Activated T-cell treated with anti-CD3 and anti-CD28 coated beads for 48 hours (primary cell): ENCODE measurements at regions not wholly inside any gene's neighbourhood (a gene's known extent, or its start where the extent isn't known, plus 50 kb on each side); places are given as distances from the start of the nearest gene placed in this dataset.

Experiments
- DNase-seq: peaks from one replicate; pipeline ENCODE4 v3.0.0-alpha.2; 2020; ENCODE audit warnings: low read depth

DNA sequence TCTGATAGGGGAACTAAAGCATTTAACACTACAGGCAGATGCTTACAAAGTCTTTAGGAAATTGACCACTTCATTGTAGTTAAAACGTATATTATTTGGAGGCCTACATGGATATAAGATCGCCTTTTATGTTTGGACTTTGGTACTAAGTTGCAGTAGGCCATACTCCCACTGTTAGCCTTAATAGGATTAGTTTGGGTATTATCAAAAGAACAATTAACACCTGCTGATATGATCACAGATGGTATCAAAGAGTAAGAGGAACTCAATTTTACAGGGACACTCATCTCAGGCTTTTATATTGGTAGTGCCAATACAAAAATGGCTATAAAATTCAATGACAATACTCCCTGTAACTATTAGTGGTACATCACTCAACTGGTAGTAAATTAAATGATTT is 1183.0 kb downstream of the MAT2B start:
- DNase-seq: no peak

DNA sequence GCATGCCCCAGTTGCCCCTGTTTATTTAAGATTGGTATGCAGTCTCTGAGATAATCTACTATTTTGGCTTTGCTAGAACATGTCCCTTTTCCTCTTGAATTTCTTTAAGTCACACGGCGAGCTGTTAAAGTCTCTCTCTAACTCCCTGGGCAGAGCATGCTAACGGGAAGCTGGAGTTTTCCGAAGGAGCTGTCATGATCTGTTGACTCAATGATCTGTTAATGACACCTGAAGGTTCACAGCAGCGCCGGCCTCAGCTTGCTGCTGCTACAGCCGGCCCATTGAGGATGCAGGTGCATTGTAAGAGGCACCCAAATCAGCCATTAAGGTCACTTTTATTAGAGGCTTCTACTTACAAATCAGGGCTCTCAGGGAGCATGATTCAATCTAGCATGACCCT is 1203.4 kb downstream of the MAT2B start:
- DNase-seq: no peak

DNA sequence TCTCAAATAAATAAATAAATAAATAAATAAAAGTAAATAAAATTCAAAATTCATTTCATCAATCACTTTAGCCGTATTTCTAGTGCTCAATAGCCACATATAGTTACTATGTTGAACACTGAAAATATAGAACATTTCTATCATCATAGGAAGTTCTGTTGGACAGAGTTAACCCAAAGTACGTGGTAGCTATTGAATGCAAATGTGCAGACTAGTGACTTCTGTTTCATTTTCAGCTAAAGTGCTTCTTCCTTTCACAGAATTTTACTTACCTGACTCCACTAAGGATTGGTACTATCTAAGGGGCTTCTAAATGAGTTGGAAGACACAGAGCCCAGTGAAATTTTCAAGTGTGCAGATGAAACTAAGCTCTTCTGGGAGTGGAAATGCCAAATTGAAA is 1208.3 kb downstream of the MAT2B start:
- DNase-seq: no peak

DNA sequence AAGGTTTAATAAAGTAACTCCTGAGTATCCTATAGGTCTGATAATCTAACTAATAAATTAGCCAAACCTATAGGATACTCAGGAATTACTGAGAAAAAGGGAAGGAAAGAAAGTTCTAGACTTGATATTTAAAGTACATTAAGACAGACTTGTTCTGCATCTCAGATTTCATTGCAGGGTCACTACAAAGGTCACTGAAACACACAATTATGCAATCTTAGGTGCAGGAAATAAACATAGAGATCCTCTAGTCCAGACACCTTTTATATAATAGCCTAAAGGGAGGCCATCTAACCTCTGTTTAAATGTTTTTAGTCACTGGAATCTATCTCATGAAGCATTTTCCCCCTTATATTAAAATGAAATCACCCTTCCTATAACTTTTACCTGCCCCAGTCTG is 1215.7 kb downstream of the MAT2B start:
- no peak for DNase-seq

DNA sequence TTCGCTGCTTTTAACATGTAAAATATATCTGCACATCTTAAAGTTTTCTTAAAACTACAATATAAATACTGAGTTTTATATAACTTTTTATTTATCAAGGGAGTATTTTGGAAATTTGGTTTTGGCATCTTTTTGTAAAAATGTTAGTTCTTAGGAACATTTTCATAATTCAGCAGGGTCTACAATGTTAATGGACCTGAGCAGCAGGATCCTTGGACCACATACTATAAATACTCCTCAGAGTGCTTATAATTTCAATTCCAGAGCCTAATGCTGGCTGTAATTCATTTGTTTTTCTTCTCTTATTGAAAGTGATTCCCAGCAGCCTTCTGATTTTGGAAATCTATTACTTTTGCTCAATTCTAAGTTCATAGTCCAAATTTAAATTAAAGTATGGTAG is 1216.2 kb downstream of the MAT2B start:
- no peak for DNase-seq

DNA sequence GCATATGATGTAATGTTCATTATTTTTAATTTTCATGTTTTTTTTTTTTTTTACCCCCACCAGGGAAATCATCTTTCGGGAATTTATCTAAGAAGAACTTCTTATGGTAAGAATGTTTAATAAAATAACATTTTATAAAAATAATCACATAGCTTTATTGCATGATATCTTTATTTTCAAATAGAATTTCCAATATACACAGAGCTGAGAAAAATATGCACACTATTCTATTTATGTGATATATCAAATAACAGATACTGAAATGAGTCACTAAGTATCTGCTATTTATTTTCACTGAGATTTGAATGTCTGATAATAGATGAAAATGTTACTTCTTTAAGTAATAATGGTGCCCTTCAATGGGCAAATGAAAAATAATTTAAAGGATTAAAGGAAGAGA is 1217.3 kb downstream of the MAT2B start:
- DNase-seq: no peak

DNA sequence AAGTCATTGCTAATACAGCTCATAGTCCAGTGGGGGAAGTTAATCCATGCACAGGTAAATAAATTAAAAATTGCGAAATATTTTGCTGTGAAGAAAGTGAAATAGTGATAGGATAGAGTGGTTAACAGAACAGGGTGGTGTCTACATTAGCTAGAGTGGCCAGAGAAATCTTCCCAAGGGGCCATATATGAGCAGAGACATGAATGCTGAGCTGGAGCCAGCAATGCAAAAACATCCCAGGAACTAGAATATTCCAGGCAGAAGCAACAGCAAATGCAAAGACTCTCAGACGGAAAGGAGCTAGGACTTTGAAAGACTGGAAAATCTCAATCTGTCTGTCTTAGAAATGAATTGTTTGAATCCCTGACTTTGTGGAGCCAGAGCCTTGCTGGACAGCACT is 1221.6 kb downstream of the MAT2B start:
- no peak for DNase-seq

DNA sequence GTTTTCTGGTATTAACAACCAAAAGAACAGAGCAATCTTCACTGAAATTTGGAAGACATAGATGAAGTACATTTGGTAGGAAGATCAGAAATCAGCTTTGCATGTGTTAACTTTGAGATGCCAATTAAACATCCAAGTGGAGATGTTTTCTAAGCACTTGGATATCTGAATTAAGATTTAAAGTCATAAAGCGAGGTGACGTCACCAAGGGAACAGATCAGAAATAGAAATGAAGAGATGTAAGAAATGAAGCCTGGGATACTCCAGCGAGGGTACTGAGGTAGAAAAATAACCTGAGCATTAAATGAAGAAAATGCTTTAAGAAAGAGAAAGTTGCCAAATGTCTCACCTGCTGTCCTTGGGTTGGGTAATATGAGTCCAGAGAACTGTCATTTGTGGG is 1223.3 kb downstream of the MAT2B start:
- no peak for DNase-seq

DNA sequence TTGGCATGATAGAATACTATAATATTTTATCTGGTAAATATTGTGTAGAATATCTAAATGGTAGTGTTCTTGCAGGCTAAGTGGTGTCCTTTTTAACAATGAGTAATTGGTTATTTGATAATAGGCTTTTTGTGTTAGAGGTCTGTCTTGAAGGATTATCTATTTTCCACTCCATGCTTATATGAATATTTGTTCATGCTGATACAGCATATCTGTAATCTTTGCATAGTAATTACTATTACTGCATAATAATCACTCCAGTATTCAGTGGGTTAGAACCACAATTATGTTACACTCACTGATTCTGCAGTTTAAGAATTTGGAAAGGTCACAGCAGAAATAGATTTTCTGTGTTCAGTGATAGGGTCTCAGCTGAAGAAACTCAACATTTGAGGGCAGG is 1229.9 kb downstream of the MAT2B start:
- DNase-seq: no peak

DNA sequence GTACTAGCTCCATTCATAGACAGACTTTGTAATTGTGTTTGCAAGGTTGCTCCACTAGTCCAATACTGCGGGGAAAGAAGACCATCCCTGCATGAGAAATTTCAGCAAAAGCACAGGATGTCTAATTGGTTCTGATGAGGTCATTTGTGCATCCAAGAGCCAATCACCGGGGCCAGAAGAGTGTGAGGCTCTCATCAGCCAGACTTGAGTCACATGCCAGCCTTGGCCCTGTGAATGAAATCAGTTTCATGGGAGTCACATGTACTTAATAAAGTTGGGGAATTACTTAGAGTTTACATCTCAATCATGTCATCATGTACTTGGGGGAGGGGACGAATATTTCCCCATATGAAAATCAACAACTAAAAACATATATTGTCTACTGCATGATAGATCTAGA is 1236.0 kb downstream of the MAT2B start:
- DNase-seq: no peak

DNA sequence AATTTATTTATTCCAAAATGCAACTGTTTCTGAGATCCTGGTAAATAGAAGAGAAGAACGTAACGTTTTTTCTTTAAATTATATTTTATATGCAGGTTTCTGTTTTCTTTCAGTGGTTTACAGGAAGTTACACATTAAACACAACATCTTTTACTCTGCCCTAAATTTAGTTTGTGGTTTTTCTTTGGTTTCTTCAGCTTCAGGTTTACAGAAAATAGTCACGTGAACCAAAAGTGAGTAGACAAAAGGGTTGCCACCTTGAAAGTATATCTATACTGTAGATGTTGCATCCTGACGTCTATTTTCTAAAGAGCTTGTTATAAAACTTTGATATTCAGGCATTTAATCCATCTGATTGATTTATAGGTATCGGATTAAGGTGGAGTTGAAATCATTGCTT is 1236.6 kb downstream of the MAT2B start:
- DNase-seq: no peak

DNA sequence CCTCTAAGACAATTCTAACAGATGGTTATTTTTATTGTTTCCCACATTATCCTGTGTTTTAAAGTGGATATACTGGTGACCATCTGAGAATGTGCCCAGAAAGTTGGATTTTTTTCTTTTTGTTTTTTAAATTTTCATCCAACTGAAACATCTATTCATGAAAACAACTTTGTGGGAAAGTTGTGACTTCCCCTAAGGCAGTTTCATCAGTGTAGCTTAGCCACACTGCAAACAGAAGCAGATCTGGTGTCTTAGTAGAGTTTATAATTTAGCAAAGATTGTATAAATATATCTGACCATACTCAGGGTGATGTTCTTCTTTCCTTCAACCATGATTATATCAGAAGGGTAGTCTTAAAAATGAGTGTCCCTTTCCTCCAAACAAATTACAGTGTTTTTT is 1241.3 kb downstream of the MAT2B start:
- no peak for DNase-seq

DNA sequence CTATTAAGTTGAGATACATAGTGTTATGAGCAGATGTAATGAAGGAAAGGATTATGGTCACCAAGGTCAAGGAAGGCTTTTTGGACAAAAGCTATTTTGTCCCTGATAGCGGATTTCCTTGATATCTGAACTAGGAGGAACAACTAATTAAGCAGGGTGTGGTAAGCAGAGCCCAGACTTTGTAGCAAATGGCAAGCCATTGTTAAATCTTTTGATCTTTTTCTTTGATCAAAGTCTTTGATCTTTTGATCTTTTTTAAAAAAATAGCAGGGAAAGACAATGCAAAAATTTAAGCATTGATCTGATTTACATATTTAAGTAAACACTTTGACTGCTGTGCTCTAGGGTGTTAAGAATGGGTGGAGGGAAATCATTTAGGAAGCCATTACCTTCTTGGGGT is 1242.0 kb downstream of the MAT2B start:
- DNase-seq: no peak

DNA sequence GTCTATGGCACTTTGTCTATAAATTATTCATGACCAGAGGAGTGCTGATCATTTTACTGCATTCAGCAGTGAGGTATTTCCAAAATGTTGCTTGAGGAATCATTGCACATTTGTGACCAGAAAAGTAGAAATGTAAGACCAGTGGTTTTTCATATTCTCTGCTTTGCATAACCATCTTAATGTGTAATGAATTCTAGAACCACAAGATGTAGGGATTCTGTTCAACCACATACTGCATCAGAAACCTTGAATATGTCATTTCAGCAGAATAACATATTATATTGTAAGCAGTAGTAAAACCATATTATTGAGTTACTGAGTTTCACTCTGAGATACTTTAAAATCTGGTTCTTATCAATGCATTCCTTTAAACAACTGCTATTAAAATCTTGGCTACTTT is 1243.4 kb downstream of the MAT2B start:
- DNase-seq: no peak

DNA sequence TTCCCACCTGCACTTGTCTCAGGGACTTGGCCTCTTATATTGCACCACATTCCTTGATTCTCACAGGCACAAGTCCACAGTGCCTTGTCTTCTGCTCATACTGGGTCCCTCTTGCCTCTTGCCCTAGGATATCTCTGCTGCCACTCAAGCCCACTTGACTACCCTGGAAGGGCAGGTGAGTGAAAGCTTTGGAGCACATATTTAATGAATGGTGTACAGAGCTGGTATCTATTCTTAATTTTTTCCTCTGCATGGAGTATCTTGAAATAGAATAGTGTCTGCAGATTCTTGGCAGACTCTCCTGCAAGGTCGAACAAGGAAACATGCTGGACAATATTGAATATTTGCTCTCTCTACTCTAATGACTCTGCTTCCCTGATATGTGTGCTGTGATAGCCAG is 1248.0 kb downstream of the MAT2B start:
- no peak for DNase-seq

DNA sequence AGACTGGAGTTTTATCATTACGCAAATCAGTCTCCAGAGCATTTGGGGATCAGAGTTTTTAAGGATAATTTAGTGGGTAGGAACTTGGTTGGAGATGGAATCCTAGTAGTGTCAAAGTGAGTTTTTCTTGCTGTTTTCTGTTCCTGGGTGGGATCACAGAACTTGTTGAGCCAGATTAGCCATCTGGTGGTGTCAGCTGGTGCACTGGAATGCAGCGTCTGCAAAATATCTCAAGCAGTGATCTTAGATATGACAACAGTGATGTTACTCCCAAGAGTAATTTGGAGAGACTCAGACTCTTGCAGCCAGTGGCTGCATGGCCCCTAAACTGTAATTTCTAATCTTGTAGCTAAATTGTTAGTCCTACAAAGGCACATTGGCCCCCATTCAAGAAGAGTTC is 1257.8 kb downstream of the MAT2B start:
- no peak for DNase-seq

DNA sequence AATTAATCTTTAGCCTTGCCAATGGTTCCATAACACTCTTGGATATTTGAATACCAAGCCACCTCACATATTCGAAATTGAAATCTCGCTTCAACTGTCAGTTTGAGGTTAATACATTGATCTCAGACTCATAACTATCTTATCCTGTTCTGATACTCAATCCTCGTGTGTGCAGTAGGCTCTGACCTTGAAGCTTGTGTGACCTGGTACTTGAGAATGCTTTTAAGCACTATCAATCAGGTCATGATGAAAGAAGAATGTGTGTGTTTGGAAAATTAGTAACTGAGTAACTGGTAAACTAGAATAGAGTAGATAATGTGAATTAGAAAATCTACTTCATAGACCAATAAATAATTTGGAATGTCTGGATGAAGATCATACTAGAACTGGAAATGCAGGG is 1266.7 kb downstream of the MAT2B start:
- no peak for DNase-seq

DNA sequence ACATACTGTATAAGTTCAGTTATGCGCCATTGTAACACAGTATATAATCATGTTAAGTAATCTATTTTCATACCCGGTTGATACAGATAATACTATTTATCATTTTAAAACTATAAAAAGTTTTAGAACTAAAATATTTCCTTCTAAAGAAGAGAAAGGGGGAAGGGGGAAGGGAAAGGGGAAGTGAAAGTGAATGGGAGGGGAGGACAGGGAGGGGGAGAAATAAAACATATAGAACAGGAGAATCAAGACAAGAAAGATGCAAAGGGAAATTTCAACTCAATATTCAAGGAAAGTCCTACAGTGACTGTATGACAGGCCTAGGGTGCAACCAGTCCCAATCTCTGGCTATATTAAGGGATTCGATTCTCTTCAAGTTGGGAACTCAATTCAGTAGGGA is 1278.8 kb downstream of the MAT2B start:
- DNase-seq: no peak

DNA sequence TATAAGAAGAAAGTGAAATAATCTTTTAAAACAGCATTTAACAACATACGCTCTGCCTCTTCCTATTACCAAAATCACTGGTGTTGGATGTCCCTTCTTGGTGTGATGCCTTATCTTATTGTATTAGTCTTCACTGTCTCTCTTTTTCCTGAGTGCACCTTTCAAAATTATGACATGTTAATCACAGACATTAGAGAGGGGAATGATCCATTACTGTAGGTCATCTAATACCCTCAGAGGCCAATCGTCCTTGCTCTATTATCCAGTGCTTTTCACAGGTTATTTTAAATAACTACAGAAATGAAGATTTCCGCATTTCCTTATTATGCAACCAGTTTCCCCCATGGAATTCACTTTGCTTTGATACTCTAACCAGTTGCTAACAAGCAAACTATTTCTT is 1292.7 kb downstream of the MAT2B start:
- DNase-seq: no peak

DNA sequence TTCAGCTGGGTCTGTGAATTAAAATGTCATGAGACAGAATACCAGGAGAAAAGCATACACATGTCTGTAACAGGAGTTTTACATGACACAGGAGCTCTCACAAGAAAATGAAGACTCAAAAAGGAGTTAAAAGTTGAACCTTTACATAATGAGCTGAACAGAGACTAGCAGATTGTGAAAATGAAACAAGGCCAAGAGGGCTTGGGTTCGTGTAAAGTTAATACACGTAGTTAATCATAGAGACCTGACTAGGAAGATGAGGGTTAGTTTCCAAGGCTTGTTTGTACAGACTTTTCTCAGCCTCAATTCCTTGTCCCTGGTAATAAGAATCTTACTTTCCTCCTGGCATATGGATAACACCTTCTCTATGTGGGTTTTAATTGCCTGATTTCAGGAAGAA is 1294.0 kb downstream of the MAT2B start:
- no peak for DNase-seq

DNA sequence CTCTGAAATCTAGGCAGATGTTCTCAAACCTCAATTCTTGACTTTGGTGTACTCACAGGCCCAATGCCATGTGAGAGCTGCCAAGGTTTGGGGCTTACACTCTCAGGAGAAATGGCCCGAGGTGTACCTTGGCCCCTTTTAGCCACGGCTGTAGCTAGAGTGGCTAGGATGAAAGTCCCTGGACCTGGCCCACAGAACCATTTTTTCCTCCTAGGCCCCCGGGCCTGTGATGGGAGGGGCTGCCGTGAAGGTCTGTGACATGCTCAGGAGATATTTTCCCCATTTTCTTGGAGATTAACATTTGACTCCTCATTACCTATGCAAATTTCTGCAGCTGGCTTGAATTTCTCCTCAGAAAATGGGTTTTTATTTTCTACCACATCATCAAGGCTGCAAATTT is 1296.5 kb downstream of the MAT2B start:
- no peak for DNase-seq

DNA sequence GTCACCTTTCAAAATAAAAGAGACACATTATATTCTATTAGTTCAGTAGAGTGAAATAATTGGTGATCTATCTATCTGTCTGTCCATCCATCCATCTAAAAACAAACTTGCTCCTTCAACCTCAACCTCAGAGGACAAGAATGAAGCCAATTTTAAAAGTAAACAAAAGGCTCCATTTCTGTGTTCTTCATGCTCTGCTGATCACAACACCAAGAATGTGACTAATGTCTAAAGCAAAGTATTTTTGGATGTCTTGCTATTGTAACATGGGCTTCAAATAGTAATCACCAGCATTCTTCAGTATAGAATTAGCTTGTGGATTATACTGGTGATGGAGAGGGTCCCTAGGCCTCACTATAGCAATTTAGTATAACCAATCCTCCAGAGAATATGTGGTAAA is 1304.4 kb downstream of the MAT2B start:
- DNase-seq: no peak

DNA sequence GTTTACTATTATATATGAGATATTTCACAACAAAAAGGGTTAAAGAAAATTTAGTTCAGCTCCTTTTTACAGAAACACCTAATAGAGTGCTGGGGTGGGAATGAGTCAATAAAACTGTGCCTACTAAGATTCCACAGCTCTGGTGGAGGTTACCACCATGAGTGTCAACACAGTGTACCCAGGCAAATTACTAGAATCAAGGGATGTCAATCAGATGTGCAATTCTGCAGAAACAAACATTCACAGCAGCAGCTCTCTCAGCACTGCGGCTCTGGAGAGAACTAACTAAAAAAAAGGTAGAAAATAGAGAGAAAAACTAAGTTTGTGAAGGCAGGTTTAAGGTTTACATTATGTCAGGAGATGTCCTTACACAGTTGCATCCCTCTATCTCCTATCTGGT is 1313.0 kb downstream of the MAT2B start:
- DNase-seq: no peak

DNA sequence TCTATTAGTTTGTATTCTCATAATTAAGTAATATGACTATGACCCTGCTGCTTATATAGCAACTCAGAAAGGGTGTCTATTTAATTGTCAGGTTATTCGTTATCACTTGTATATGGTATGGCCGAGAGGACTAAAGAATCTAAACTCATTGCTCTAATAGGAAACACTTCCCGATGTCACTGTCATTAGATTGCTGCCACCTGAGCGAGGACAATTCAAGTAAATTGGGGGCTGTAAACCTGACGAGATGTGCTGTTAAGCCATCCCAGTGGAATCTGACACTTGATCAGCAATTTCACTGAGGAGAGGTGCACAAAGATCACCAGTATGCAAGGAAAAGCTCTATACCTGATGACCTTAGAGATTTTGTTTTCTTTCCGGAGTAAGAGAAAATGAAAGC is 1319.3 kb downstream of the MAT2B start:
- DNase-seq: no peak

DNA sequence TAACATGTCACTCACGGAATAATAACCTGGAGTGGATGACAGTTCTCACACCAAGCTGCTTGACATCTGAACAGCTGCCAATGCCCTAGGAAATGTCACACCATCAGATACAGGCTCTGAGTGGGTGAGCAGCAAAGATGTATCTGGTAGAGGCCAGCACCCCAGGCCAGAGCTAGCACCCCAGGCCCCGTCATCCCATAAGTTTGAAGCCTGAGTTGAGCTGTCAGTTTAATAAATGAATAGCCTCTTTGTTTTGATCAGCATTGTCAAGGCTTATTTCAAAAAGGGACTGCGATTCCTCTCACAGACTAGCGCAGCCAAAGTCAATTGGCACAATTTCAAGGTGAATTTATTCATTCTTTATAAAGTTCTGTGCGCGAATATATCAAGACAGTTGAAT is 1327.1 kb downstream of the MAT2B start:
- DNase-seq: no peak

DNA sequence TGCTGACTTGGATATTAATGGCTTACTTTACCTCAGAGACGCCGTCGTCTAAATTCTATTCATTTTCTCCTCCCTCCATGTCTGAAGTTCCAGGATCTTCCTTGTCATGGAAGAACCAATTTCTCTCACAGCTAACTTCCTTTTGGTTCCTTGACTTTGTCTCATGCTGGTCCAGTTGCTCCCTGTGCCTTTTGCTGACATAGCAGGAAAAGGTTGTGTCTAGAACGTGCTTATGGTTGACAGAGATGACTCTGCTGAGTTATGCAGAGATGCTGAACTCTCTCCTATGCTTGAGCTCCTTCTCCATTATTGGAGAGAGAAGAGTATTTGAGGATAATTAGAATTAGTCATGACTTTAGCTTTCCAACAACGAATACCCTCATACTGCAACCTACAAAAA is 1338.9 kb downstream of the MAT2B start:
- no peak for DNase-seq
